ENCODE measurements at regions not wholly inside any gene's neighbourhood (a gene's known extent, or its start where the extent isn't known, plus 50 kb on each side); places are given as distances from the start of the nearest gene placed in this dataset.
A peak's percentile ranks its signal among the peaks of the same experiment; 100 is the strongest.

- DNase-seq: no peak
Observed at GRCh38 chr6:74166849-74167248, 470.8 kb downstream of the CD109 start.

GRCh38 chr6:74161380-74161779, 465.4 kb downstream of the CD109 start:
- DNase-seq: no peak

GRCh38 chr6:74152096-74152675, 456.2 kb downstream of the CD109 start:
- no peak for DNase-seq

GRCh38 chr6:74145931-74146330, 449.9 kb downstream of the CD109 start:
- no peak for DNase-seq

DNA sequence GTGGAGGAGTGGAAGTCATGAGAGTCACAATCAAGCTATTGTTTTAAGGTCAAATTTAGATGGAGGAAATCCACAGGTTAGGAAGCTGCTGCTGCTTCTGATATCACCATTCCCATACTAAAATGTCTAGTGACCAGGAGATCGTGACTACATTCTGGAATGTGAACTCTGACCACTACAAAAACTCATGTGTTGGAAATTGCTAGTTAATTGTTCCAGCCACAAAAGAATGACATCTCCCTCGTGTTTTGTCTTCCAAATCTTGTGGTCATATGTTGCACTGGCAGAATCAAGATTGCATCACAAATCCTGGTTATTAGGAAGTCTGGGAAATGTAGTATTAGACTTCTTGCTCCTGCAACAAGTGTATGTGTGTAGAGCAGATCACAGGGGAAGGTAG, 441.9 kb downstream of the CD109 start:
- DNase-seq: no peak

DNA sequence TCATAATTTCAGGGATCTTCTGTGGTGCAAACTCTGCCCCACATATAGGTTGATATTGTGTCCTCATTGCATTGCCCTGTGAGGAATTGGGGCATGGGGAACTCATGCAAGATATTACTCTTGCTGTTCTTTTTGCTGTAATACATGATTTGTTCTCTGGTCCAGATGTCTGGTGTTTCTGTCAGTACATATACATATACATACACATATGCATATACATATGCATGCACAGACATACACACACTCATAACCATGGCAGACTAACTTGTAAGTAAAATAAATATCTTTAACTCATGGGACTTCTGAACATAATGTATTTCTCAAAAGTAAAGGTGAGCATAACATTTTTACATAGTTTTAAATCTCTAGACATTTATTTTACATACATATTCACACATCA, 438.3 kb downstream of the CD109 start:
- no peak for DNase-seq

GRCh38 chr6:74133073-74133472, 437.1 kb downstream of the CD109 start:
- DNase-seq: no peak

GRCh38 chr6:74130641-74131040, 434.6 kb downstream of the CD109 start:
- DNase-seq: no peak

- DNase-seq: no peak
Observed at GRCh38 chr6:74128536-74128935, 432.5 kb downstream of the CD109 start.

- no peak for DNase-seq
Observed at GRCh38 chr6:74117113-74117512, 421.1 kb downstream of the CD109 start.

DNA sequence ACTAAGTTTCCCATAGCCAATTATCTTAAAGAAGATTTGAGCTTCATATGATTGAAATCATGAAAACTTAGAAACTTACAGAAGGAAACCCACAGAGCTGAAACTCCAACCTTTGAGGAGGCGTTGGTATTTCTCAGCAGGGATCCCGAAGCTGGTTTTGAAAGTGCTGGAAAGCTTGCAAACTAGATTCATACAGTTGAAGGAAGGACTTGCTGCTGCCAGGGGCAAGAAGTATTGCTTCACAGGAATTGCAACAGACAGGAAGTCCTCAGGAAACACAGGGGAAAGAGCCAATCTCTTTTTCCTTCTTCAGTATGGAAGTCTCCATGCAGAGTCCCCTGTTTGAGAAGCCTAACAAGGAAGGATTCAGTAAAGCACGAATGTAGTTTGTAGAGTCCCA, 419.7 kb downstream of the CD109 start:
- DNase-seq: no peak

DNA sequence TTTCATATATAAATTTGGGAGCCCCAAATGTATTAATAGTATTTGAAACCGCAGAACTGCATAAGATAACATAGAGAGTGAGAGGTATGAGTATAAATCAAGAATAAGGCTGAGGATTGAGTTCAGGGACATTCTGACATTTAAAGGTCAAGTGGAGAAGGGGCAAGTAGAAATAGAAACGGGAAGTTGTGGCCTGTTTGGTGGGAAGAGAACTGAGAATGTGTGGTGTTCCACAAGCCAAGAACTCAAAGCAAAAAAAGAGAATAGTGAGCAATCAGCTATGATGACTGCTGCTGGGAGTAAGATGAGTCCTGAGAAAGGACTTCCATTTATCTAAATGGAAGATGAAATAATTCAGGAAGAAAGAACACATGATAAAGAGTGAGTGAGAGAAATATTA, 418.4 kb downstream of the CD109 start:
- DNase-seq: no peak

DNA sequence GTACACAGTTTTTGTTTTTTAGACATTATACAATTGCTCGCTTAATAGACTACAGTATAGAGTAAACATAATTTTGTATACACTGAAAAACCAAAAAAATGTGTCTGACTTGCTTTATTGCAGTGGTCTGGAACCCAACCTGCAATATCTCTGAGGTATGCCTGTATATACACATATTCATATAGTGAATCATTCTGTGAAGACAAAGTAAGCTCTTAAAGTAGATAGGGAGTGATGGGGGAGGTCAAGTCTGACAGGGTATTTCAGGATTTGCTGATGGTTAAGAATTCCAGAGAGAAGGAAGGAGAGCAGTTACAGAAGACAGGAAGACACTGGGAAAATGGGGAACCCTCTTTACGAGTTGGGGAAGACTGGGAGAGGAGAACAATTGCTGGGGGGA, 417.9 kb downstream of the CD109 start:
- DNase-seq: no peak

GRCh38 chr6:74103417-74103816, 407.4 kb downstream of the CD109 start:
- DNase-seq: no peak

GRCh38 chr6:74100719-74101287, 404.8 kb downstream of the CD109 start:
- no peak for DNase-seq

DNA sequence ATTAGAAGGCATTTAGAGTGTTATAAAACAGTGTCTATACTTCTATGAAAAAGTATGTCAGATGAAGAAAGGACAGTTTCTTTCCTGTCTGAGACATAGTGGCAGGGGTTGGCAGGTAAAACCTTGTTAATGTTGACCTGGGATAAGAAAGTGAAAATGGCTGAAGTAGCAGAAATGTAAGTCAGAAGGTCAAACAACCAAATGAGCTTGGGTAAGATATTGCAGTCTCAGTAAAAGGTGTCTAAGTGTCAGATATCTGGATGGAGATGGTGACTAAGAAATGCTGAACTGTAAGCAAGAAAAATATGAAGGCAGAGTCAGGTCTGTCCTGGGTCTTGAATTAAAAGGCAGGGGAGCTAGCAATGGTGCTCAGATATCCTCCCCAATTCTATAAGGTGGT, 400.3 kb downstream of the CD109 start:
- DNase-seq: no peak

- no peak for DNase-seq
Observed at GRCh38 chr6:74093361-74093760, 397.4 kb downstream of the CD109 start.

- DNase-seq: no peak
Observed at GRCh38 chr6:74091794-74092157, 395.8 kb downstream of the CD109 start.

DNA sequence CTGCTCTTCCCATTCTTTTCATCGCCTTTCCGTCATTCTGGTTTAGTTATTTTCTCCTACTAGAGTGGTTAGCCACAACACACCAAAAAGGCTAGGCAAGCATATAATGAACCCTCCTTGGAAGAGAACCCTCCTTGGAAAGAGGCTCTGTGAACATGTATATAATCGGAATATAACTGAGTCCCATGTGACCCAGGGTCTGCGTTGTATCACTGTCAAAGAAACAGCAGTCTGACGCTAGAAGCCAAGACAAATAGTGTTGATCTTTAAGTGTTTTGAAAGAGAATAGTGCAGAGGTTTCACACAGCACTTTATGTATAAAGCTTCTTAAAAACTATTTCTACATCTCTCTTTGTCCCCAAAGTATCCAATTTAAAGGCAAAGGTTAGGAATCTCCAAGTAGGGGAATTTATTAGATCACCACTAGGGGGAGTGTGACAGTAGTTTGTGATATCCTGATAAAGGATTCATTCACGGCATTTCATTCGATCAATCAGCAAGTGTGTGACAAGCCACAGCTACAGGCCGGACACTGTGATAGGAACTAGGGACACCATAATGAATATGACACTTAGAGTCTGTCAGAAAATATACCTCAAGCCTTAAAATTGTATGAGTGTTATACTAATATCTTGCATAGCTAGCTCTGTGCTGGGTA, 395.3 kb downstream of the CD109 start:
- peak in 1 of 2 donors; percentile 47 for DNase-seq

GRCh38 chr6:74087899-74088298, 391.9 kb downstream of the CD109 start:
- DNase-seq: no peak

DNA sequence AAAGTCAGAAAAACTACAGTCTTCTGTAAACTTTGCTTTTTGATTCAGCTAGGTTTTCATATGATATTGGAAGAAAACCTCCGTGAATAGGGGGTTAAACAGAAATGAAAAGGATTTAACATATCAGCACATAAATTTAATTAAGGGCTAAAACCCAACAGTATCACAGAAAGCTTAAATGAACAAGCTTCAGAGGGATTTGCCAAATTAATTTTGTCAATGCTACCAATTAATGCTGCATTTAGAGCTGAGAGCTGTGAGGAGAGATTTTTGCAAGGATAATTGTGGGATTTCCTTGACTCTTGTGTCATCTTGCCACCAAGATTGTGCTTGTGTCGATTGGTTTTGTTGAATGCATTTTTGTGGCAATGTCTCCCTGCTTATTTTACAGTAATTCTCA, 379.9 kb downstream of the CD109 start:
- no peak for DNase-seq

GRCh38 chr6:74075323-74075722, 379.3 kb downstream of the CD109 start:
- DNase-seq: no peak

GRCh38 chr6:74074645-74075044, 378.6 kb downstream of the CD109 start:
- DNase-seq: no peak

DNA sequence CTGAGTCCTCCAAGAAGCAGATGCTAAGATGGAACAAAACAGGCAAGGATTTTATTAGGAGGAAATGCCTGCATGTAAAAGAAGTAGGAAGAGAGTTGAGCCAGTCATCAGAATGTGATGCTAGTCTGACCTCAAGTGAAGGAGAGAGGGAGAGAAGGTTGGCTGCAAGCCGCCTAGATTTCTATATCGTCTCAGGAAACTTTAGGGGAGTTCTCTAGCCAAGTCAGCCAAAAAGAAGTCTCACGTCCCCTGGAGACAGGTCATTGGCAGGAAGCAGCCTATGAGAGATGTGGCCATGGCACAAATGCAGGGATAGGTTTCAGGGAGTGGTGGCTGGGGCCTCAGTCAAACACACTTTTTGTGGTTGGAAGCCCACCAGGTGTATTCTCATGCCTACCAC, 378.0 kb downstream of the CD109 start:
- no peak for DNase-seq

DNA sequence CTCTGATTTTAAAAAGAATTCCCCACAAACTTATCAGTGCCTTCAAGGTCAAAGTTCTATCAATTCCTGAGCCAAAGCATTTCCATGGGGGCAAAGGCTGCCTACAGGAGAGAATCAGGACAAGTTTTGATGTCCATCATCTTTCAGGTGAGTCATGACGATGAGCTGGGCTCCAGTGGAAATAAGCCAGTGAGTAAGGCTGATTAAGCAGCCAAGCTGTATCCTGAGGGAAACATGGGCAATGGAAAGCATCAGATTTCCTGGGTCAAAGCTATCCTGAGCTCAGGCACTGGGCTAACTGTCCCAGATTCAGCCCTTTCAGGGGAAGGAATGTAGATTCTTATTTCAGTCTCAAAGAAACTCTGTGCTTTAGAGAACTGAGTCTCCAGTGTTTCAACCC, 377.4 kb downstream of the CD109 start:
- no peak for DNase-seq

Measured in hippocampal formation (tissue), 2 donors.